GM12873 (cell line): ENCODE measurements at regions not wholly inside any gene's neighbourhood (a gene's known extent, or its start where the extent isn't known, plus 50 kb on each side); places are given as distances from the start of the nearest gene placed in this dataset.

ENCODE experiments used
- TF ChIP-seq, protein P1 (sequence below): IDR thresholded peaks from 2 replicates; pipeline ENCODE4 v1.5.1; 2012; ENCODE audit warnings: low read depth, mild to moderate bottlenecking, moderate library complexity, low read length, control low read depth; ENCODE audit not compliant: insufficient read depth; ENCODE audit errors: missing control alignments

DNA sequence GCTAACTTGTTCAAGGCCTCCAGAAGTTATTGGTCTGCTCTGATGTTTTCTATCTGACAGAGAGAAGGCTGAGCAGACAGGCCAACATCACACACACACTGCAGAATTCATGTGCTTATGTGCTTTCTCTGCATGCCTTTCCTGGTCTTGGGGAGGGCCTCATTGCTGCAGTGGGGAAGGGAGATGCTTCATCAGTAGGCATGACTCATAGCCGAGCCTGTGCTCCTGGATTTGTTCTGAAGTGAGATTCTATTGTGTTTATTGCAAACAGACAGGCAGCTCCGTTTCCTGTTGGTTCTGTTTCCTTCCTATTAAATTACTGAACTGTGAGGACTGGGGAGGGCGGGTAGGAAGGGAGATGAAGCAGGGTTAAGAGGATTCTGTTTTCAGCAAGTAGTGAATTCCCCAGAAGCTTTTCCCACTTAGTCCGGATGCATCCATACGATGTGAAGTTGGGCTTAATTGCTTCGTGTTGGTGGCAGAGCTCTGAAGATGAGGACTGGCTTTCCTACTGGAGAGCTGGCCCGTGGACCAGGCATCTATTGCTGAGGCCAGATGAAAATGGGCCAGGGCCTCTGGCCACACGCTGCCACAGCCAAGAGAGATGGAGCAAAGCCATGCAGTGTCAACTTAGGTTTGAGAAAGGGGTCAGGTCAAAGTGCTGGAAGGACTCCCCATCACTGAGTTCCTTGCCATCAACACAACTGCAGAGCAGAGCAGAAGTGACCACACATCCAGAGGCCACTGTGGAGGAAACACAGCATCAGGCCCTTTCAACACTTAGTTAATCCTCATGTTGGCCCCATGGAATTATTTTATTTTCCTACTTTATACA lies 179.3 kb downstream of the UTP18 start:
- TF ChIP-seq, protein P1, sequence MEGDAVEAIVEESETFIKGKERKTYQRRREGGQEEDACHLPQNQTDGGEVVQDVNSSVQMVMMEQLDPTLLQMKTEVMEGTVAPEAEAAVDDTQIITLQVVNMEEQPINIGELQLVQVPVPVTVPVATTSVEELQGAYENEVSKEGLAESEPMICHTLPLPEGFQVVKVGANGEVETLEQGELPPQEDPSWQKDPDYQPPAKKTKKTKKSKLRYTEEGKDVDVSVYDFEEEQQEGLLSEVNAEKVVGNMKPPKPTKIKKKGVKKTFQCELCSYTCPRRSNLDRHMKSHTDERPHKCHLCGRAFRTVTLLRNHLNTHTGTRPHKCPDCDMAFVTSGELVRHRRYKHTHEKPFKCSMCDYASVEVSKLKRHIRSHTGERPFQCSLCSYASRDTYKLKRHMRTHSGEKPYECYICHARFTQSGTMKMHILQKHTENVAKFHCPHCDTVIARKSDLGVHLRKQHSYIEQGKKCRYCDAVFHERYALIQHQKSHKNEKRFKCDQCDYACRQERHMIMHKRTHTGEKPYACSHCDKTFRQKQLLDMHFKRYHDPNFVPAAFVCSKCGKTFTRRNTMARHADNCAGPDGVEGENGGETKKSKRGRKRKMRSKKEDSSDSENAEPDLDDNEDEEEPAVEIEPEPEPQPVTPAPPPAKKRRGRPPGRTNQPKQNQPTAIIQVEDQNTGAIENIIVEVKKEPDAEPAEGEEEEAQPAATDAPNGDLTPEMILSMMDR, result no peak

DNA sequence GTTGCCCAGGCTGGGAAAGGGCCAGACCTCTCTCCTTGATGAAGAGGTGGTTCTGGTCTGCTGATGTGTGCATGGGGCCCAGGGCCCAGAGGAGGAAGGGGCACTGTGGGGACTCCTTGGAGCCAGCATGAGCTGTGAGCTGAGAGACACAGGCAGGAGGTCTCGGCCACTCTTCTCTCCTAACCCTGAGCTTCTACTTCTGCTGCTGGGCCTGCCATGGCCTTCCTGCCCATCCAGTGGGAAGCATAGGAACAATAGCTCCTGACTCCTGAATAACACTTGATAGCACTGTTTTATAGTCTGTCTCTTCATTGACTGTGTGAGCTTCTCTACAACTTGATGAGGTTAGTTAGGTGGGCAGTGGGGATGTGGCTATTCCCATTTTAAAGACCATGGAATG lies 181.1 kb downstream of the UTP18 start:
- TF ChIP-seq, protein P1, result no peak

DNA sequence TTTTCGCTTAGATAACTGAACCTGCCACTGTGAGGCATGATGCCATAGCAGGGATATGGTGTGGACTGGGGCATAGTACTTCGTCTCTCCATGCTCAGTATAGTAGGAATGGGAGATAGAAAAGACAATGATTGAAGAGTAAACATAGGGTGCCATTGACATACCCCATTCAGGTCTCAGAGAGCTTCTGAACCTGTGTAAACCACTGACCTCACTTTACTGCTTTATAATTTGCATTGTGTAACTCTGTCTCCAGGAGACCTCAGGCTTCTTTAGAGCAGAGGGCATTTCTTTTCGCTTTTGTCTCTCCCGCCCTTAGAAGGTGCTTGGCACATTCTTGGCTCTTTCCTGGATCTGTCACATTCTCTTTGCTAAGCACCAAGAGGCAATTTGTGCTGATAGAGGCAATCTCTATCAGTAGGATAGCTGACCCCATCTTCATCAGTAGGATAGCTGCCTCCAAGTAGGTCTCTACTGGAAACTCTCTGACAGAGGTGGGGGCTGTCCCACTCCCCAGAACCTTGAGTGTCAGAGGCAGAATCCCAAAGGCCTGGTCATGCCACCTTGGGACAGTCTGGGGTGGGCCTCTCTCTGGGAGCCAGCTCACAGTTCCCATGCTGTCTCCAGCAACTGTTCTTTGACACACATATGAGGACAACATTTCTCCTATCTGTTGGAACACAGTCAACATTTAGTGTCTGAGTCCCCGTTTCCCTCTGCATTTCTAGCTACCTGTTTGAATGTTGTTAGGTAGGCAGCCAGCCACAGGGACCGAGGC lies 181.9 kb downstream of the UTP18 start:
- TF ChIP-seq, protein P1, result no peak

DNA sequence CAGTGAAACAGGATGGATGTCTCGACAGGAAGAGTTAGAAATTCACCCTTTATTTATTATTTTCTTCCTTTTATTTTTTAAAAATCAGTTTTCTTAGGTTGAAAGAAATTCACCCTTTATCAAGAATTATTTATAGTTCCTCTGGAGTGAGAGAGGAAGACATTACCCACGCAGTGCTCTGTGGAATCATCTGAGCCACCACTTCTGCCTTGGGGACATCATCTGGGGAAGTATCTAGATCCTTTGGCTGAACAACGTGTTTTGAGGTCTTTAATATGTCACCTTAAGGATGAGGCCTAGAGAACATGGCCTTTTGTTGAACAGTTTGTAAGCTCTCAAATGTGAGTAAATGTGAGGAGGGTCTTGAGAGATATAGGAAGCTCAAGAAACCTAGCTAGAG lies 183.3 kb downstream of the UTP18 start:
- TF ChIP-seq, protein P1, result no peak

DNA sequence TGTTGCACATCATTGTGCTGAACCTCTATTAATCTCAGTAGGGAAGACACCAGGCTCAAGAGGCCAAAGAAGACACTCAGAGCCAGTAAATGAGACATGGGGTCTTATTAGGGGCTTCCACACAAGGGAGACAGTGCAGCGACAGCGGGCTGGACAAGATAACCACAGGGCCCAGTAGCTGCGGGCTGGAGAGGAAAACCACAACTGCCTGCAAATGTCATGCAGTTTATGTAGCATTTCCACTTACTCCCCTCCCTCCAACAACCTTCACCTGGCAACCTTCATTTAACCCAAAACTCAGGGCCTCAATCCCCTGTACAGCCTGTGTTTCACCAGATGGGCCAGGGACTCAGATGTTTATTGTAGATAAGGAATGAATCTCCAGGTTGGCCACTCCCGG lies 185.6 kb downstream of the UTP18 start:
- TF ChIP-seq, protein P1, result no peak

DNA sequence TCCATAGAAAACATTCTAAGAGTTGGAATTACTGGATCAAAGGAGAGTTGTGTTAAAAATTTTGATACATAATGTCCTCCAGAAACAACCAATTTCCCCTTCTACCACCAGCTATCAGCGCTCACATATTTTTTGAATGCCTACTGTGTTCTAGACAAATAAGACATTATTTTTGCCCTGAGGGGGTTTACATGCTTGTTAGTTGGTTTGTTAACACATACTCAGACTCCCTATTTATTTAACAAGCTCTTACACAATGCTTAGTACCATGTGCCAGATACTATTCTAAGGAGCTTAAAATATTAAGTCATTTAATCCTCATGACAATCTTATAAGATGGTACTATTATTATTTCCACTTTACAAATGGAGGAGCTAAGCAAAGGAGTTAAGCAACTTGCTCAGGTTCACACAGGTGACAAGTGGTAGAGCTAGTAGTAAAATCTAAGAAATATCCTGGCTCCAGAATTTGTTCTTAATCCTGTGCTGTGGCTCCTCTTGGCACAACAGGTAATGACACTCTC lies 194.2 kb downstream of the UTP18 start:
- TF ChIP-seq, protein P1, result no peak

DNA sequence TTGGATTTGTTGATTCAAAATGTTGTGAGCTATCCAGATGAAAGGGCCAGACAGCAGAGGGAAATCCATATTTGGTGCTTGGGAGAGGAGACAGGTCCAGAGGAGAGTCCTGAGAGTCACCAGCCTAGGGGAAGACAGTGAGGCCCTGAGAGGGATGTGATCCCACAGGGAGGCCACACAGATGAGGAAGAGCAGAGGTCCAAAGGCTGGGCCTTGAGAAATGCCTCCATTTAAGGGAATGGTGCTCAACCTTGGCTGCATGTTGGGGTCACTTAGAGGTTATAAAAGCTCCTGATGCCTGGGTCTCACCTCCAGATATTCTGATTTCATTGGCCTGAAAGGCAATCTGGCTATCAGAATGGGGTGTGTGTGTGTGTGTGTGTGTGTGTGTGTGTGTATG lies 194.9 kb downstream of the UTP18 start:
- TF ChIP-seq, protein P1, result no peak
